ENCODE measurements at regions not wholly inside any gene's neighbourhood (a gene's known extent, or its start where the extent isn't known, plus 50 kb on each side); places are given as distances from the start of the nearest gene placed in this dataset.

- Histone ChIP-seq H3K4me1 (ENCODE audit: control insufficient read depth in 2 of 2, insufficient read depth in 2 of 2, low read length in 2 of 2) (no peaks in the 10 kb centered on the region), H3K27ac (ENCODE audit: low read depth in 2 of 2, low read length in 2 of 2) (no peak overlapping the region), H3K9ac (ENCODE audit: low read depth in 1 of 2, low read length in 2 of 2) (no peak overlapping the region), H3K27me3 (ENCODE audit: control insufficient read depth in 2 of 2, insufficient read depth in 2 of 2, low read length in 2 of 2) (no peaks in the 10 kb centered on the region), H3K9me3 (ENCODE audit: control insufficient read depth in 2 of 2, low read length in 2 of 2) (peaks cover 0 to 3% of the 10 kb centered on the region in 2 donors), H3K36me3 (ENCODE audit: control insufficient read depth in 2 of 2, insufficient read depth in 2 of 2, low read length in 2 of 2) (no peaks in the 10 kb centered on the region), H3K4me3 (ENCODE audit: low read length in 2 of 2) (no peak overlapping the region)
Observed at GRCh38 chr5:112566251-112566650, 147.2 kb upstream of the EPB41L4A start.

GRCh38 chr5:112569596-112569995 lies 150.5 kb upstream of the EPB41L4A start:
- no peaks in the 10 kb centered on the region for H3K9me3 ChIP-seq (ENCODE audit: control insufficient read depth in 2 of 2, low read length in 2 of 2)
- no peaks in the 10 kb centered on the region for H3K4me1 ChIP-seq (ENCODE audit: control insufficient read depth in 2 of 2, insufficient read depth in 2 of 2, low read length in 2 of 2)
- no peak overlapping the region for H3K27ac ChIP-seq (ENCODE audit: low read depth in 2 of 2, low read length in 2 of 2)
- no peaks in the 10 kb centered on the region for H3K27me3 ChIP-seq (ENCODE audit: control insufficient read depth in 2 of 2, insufficient read depth in 2 of 2, low read length in 2 of 2)
- H3K9ac ChIP-seq (ENCODE audit: low read depth in 1 of 2, low read length in 2 of 2), result no peak overlapping the region
- no peaks in the 10 kb centered on the region for H3K36me3 ChIP-seq (ENCODE audit: control insufficient read depth in 2 of 2, insufficient read depth in 2 of 2, low read length in 2 of 2)
- no peak overlapping the region for H3K4me3 ChIP-seq (ENCODE audit: low read length in 2 of 2)

GRCh38 chr5:112570708-112571444 lies 151.8 kb upstream of the EPB41L4A start:
- Histone ChIP-seq H3K27me3 (ENCODE audit: control insufficient read depth in 2 of 2, insufficient read depth in 2 of 2, low read length in 2 of 2) (no peaks in the 10 kb centered on the region), H3K4me1 (ENCODE audit: control insufficient read depth in 2 of 2, insufficient read depth in 2 of 2, low read length in 2 of 2) (no peaks in the 10 kb centered on the region), H3K9ac (ENCODE audit: low read depth in 1 of 2, low read length in 2 of 2) (no peak overlapping the region), H3K9me3 (ENCODE audit: control insufficient read depth in 2 of 2, low read length in 2 of 2) (no peaks in the 10 kb centered on the region), H3K4me3 (ENCODE audit: low read length in 2 of 2) (no peak overlapping the region), H3K27ac (ENCODE audit: low read depth in 2 of 2, low read length in 2 of 2) (no peak overlapping the region), H3K36me3 (ENCODE audit: control insufficient read depth in 2 of 2, insufficient read depth in 2 of 2, low read length in 2 of 2) (no peaks in the 10 kb centered on the region)

GRCh38 chr5:112573441-112573840 lies 154.4 kb upstream of the EPB41L4A start:
- no peak overlapping the region for H3K4me3 ChIP-seq (ENCODE audit: low read length in 2 of 2)
- no peaks in the 10 kb centered on the region for H3K27me3 ChIP-seq (ENCODE audit: control insufficient read depth in 2 of 2, insufficient read depth in 2 of 2, low read length in 2 of 2)
- no peaks in the 10 kb centered on the region for H3K9me3 ChIP-seq (ENCODE audit: control insufficient read depth in 2 of 2, low read length in 2 of 2)
- H3K4me1 ChIP-seq (ENCODE audit: control insufficient read depth in 2 of 2, insufficient read depth in 2 of 2, low read length in 2 of 2), result no peaks in the 10 kb centered on the region
- H3K9ac ChIP-seq (ENCODE audit: low read depth in 1 of 2, low read length in 2 of 2), result no peak overlapping the region
- no peaks in the 10 kb centered on the region for H3K36me3 ChIP-seq (ENCODE audit: control insufficient read depth in 2 of 2, insufficient read depth in 2 of 2, low read length in 2 of 2)
- no peak overlapping the region for H3K27ac ChIP-seq (ENCODE audit: low read depth in 2 of 2, low read length in 2 of 2)

- no peak overlapping the region for H3K9ac ChIP-seq (ENCODE audit: low read depth in 1 of 2, low read length in 2 of 2)
- no peaks in the 10 kb centered on the region for H3K9me3 ChIP-seq (ENCODE audit: control insufficient read depth in 2 of 2, low read length in 2 of 2)
- no peaks in the 10 kb centered on the region for H3K27me3 ChIP-seq (ENCODE audit: control insufficient read depth in 2 of 2, insufficient read depth in 2 of 2, low read length in 2 of 2)
- H3K4me3 ChIP-seq (ENCODE audit: low read length in 2 of 2), result no peak overlapping the region
- no peaks in the 10 kb centered on the region for H3K4me1 ChIP-seq (ENCODE audit: control insufficient read depth in 2 of 2, insufficient read depth in 2 of 2, low read length in 2 of 2)
- H3K36me3 ChIP-seq (ENCODE audit: control insufficient read depth in 2 of 2, insufficient read depth in 2 of 2, low read length in 2 of 2), result no peaks in the 10 kb centered on the region
- no peak overlapping the region for H3K27ac ChIP-seq (ENCODE audit: low read depth in 2 of 2, low read length in 2 of 2)
Observed at GRCh38 chr5:112574536-112574935, 155.5 kb upstream of the EPB41L4A start.

GRCh38 chr5:112576298-112576925 lies 157.3 kb upstream of the EPB41L4A start:
- no peak overlapping the region for H3K27ac ChIP-seq (ENCODE audit: low read depth in 2 of 2, low read length in 2 of 2)
- no peak overlapping the region for H3K4me3 ChIP-seq (ENCODE audit: low read length in 2 of 2)
- H3K36me3 ChIP-seq (ENCODE audit: control insufficient read depth in 2 of 2, insufficient read depth in 2 of 2, low read length in 2 of 2), result no peaks in the 10 kb centered on the region
- H3K4me1 ChIP-seq (ENCODE audit: control insufficient read depth in 2 of 2, insufficient read depth in 2 of 2, low read length in 2 of 2), result no peaks in the 10 kb centered on the region
- H3K9me3 ChIP-seq (ENCODE audit: control insufficient read depth in 2 of 2, low read length in 2 of 2), result no peaks in the 10 kb centered on the region
- no peaks in the 10 kb centered on the region for H3K27me3 ChIP-seq (ENCODE audit: control insufficient read depth in 2 of 2, insufficient read depth in 2 of 2, low read length in 2 of 2)
- H3K9ac ChIP-seq (ENCODE audit: low read depth in 1 of 2, low read length in 2 of 2), result no peak overlapping the region

GRCh38 chr5:112579599-112580170 lies 158.0 kb upstream of the APC start:
- no peaks in the 10 kb centered on the region for H3K9me3 ChIP-seq (ENCODE audit: control insufficient read depth in 2 of 2, low read length in 2 of 2)
- H3K4me3 ChIP-seq (ENCODE audit: low read length in 2 of 2), result no peak overlapping the region
- H3K27me3 ChIP-seq (ENCODE audit: control insufficient read depth in 2 of 2, insufficient read depth in 2 of 2, low read length in 2 of 2), result no peaks in the 10 kb centered on the region
- no peaks in the 10 kb centered on the region for H3K36me3 ChIP-seq (ENCODE audit: control insufficient read depth in 2 of 2, insufficient read depth in 2 of 2, low read length in 2 of 2)
- no peak overlapping the region for H3K27ac ChIP-seq (ENCODE audit: low read depth in 2 of 2, low read length in 2 of 2)
- no peak overlapping the region for H3K9ac ChIP-seq (ENCODE audit: low read depth in 1 of 2, low read length in 2 of 2)
- H3K4me1 ChIP-seq (ENCODE audit: control insufficient read depth in 2 of 2, insufficient read depth in 2 of 2, low read length in 2 of 2), result no peaks in the 10 kb centered on the region

- H3K36me3 ChIP-seq (ENCODE audit: control insufficient read depth in 2 of 2, insufficient read depth in 2 of 2, low read length in 2 of 2), result no peaks in the 10 kb centered on the region
- H3K4me3 ChIP-seq (ENCODE audit: low read length in 2 of 2), result no peak overlapping the region
- H3K4me1 ChIP-seq (ENCODE audit: control insufficient read depth in 2 of 2, insufficient read depth in 2 of 2, low read length in 2 of 2), result no peaks in the 10 kb centered on the region
- no peak overlapping the region for H3K9ac ChIP-seq (ENCODE audit: low read depth in 1 of 2, low read length in 2 of 2)
- no peaks in the 10 kb centered on the region for H3K27me3 ChIP-seq (ENCODE audit: control insufficient read depth in 2 of 2, insufficient read depth in 2 of 2, low read length in 2 of 2)
- no peak overlapping the region for H3K27ac ChIP-seq (ENCODE audit: low read depth in 2 of 2, low read length in 2 of 2)
- H3K9me3 ChIP-seq (ENCODE audit: control insufficient read depth in 2 of 2, low read length in 2 of 2), result no peaks in the 10 kb centered on the region
Observed at GRCh38 chr5:112581811-112582320, 155.8 kb upstream of the APC start.

- Histone ChIP-seq H3K36me3 (ENCODE audit: control insufficient read depth in 2 of 2, insufficient read depth in 2 of 2, low read length in 2 of 2) (no peaks in the 10 kb centered on the region), H3K4me3 (ENCODE audit: low read length in 2 of 2) (no peak overlapping the region), H3K9ac (ENCODE audit: low read depth in 1 of 2, low read length in 2 of 2) (no peak overlapping the region), H3K27ac (ENCODE audit: low read depth in 2 of 2, low read length in 2 of 2) (no peak overlapping the region), H3K27me3 (ENCODE audit: control insufficient read depth in 2 of 2, insufficient read depth in 2 of 2, low read length in 2 of 2) (no peaks in the 10 kb centered on the region), H3K9me3 (ENCODE audit: control insufficient read depth in 2 of 2, low read length in 2 of 2) (no peaks in the 10 kb centered on the region), H3K4me1 (ENCODE audit: control insufficient read depth in 2 of 2, insufficient read depth in 2 of 2, low read length in 2 of 2) (no peaks in the 10 kb centered on the region)
Observed at GRCh38 chr5:112583166-112583565, 154.5 kb upstream of the APC start.

GRCh38 chr5:112584781-112585180 lies 152.9 kb upstream of the APC start:
- Histone ChIP-seq H3K4me3 (ENCODE audit: low read length in 2 of 2) (no peak overlapping the region), H3K9ac (ENCODE audit: low read depth in 1 of 2, low read length in 2 of 2) (no peak overlapping the region), H3K27ac (ENCODE audit: low read depth in 2 of 2, low read length in 2 of 2) (no peak overlapping the region), H3K27me3 (ENCODE audit: control insufficient read depth in 2 of 2, insufficient read depth in 2 of 2, low read length in 2 of 2) (no peaks in the 10 kb centered on the region), H3K4me1 (ENCODE audit: control insufficient read depth in 2 of 2, insufficient read depth in 2 of 2, low read length in 2 of 2) (no peaks in the 10 kb centered on the region), H3K36me3 (ENCODE audit: control insufficient read depth in 2 of 2, insufficient read depth in 2 of 2, low read length in 2 of 2) (no peaks in the 10 kb centered on the region), H3K9me3 (ENCODE audit: control insufficient read depth in 2 of 2, low read length in 2 of 2) (no peaks in the 10 kb centered on the region)

Measured in mucosa of rectum (tissue), 2 donors.